ENCODE measurements at regions not wholly inside any gene's neighbourhood (a gene's known extent, or its start where the extent isn't known, plus 50 kb on each side); places are given as distances from the start of the nearest gene placed in this dataset.

- TF ChIP-seq EZH2 (IDR thresholded peaks at IDR 0.05; ENCODE audit: borderline replicate concordance, insufficient read depth, low read length, poor library complexity, severe bottlenecking) (no peak), RAD21 (conservative IDR thresholded peaks at IDR 0.05) (no peak), CTCF (IDR thresholded peaks at IDR 0.05; ENCODE audit: poor library complexity, severe bottlenecking) (no peak), POLR2AphosphoS5 (IDR thresholded peaks at IDR 0.05) (no peak), REST (IDR thresholded peaks at IDR 0.05; ENCODE audit: borderline replicate concordance) (no peak), EP300 (conservative IDR thresholded peaks at IDR 0.05; ENCODE audit: poor library complexity, severe bottlenecking) (no peak), TAF1 (IDR thresholded peaks at IDR 0.05; ENCODE audit: low read depth) (no peak), MXI1 (conservative IDR thresholded peaks at IDR 0.05; ENCODE audit: poor library complexity, severe bottlenecking) (no peak)
Observed at GRCh38 chrX:39519030-39519488, 578.7 kb downstream of the BCOR start.
